Type B pancreatic cell (in vitro differentiated cells): ENCODE measurements at regions not wholly inside any gene's neighbourhood (a gene's known extent, or its start where the extent isn't known, plus 50 kb on each side); places are given as distances from the start of the nearest gene placed in this dataset.

ENCODE experiments used
- DNase-seq: peaks from one replicate; pipeline ENCODE4 v3.0.0; 2021; ENCODE audit warnings: mixed read lengths; ENCODE audit not compliant: unreplicated experiment; ENCODE audit errors: extremely low spot score
- H3K27ac Mint-ChIP-seq: 2 replicates; pipeline ENCODE4 v1.8.0; 2021; ENCODE audit warnings: mild to moderate bottlenecking, mixed read lengths
- H3K27me3 Mint-ChIP-seq: 2 replicates; pipeline ENCODE4 v1.8.0; 2021; ENCODE audit warnings: mixed read lengths
- H3K36me3 Mint-ChIP-seq: 2 replicates; pipeline ENCODE4 v1.8.0; 2021; ENCODE audit warnings: mixed read lengths
- H3K4me1 Mint-ChIP-seq: one replicate; pipeline ENCODE4 v1.8.0; 2021; ENCODE audit warnings: mixed read lengths; ENCODE audit not compliant: unreplicated experiment
- H3K4me3 Mint-ChIP-seq: 2 replicates; pipeline ENCODE4 v1.8.0; 2021; ENCODE audit warnings: mild to moderate bottlenecking, mixed read lengths
- H3K9me3 Mint-ChIP-seq: 2 replicates; pipeline ENCODE4 v1.8.0; 2021; ENCODE audit warnings: mixed read lengths
- CTCF ChIP-seq: fragments of 200-600 bp; sonication (generic); conservative IDR thresholded peaks from 2 replicates; pipeline ENCODE4 v1.5.0; 2021; ENCODE audit warnings: antibody characterized with exemption, mild to moderate bottlenecking

GRCh38 chr1:209240351-209240750 lies 343.2 kb upstream of the CAMK1G start:
- Mint-ChIP-seq H3K36me3 (no peaks in the 10 kb centered on the region), H3K27me3 (peaks cover 16% of the 10 kb centered on the region), H3K9me3 (no peaks in the 10 kb centered on the region), H3K4me1 (no peaks in the 10 kb centered on the region), H3K4me3 (no peak overlapping the region), H3K27ac (no peak overlapping the region)
- no peak for DNase-seq
- no peak for TF ChIP-seq CTCF

- Mint-ChIP-seq H3K9me3 (no peaks in the 10 kb centered on the region), H3K4me1 (no peaks in the 10 kb centered on the region)
These were observed 342.0 kb upstream of the CAMK1G start for GRCh38 chr1:209241487-209241886.

GRCh38 chr1:209248649-209249279 lies 334.8 kb upstream of the CAMK1G start:
- Mint-ChIP-seq H3K27ac (no peak overlapping the region), H3K27me3 (no peaks in the 10 kb centered on the region), H3K4me3 (no peak overlapping the region), H3K9me3 (no peaks in the 10 kb centered on the region), H3K4me1 (peaks cover 16% of the 10 kb centered on the region), H3K36me3 (no peaks in the 10 kb centered on the region)
- peak; percentile 97 for TF ChIP-seq CTCF
- DNase-seq, result no peak

More at GRCh38 chr1:209241487-209241886, 342.0 kb upstream of the CAMK1G start:
- H3K27me3 Mint-ChIP-seq, result peaks cover 16% of the 10 kb centered on the region
- H3K4me3 Mint-ChIP-seq, result no peak overlapping the region
- TF ChIP-seq CTCF, result no peak
- H3K27ac Mint-ChIP-seq, result no peak overlapping the region
- H3K36me3 Mint-ChIP-seq, result no peaks in the 10 kb centered on the region
- no peak for DNase-seq

GRCh38 chr1:209249280-209249670 lies 334.2 kb upstream of the CAMK1G start:
- no peak for TF ChIP-seq CTCF
- Mint-ChIP-seq H3K4me3 (no peak overlapping the region), H3K4me1 (peaks cover 16% of the 10 kb centered on the region), H3K36me3 (no peaks in the 10 kb centered on the region), H3K27me3 (no peaks in the 10 kb centered on the region), H3K9me3 (no peaks in the 10 kb centered on the region), H3K27ac (no peak overlapping the region)
- DNase-seq, result no peak

GRCh38 chr1:209249785-209250440 lies 333.6 kb upstream of the CAMK1G start:
- Mint-ChIP-seq H3K27ac (no peak overlapping the region), H3K4me1 (peaks cover 16% of the 10 kb centered on the region), H3K4me3 (no peak overlapping the region)

More at GRCh38 chr1:209249785-209250440, 333.6 kb upstream of the CAMK1G start:
- Mint-ChIP-seq H3K9me3 (no peaks in the 10 kb centered on the region), H3K36me3 (no peaks in the 10 kb centered on the region), H3K27me3 (no peaks in the 10 kb centered on the region)
- DNase-seq, result no peak
- no peak for TF ChIP-seq CTCF
